AG10803 (cell line): ENCODE measurements at regions not wholly inside any gene's neighbourhood (a gene's known extent, or its start where the extent isn't known, plus 50 kb on each side); places are given as distances from the start of the nearest gene placed in this dataset.

ENCODE experiments used
- DNase-seq: peaks from one replicate; pipeline ENCODE4 v3.0.0; 2010; ENCODE audit warnings: low read depth
- H3K4me3 ChIP-seq: 2 replicates; pipeline ENCODE4 v1.5.1; 2011; ENCODE audit warnings: mild to moderate bottlenecking, low read length, control low read depth
- TF ChIP-seq, protein P1 (sequence below): conservative IDR thresholded peaks from 2 replicates; pipeline ENCODE4 v1.5.1; 2011; ENCODE audit warnings: mild to moderate bottlenecking, low read length, control low read depth, inconsistent platforms

DNA sequence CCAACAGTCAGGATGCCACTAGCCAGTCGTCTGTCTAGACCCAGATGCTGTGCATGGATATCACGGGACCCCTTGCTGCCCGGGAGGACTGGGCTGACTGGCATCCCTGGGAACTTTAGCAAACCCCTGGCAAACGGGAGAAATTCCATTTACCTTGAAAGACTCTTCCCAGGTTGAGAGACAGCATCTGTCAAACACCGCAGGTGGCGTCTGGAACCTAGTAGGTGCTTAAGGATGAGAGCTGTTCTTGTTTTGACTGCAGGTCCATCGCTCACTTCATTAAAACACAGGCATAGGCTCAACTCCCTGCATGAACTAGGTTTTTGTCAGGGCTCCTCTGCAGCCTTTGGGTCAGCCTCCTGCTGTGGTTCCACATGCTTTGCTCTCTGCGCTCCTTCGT lies 546.3 kb downstream of the BCL11B start:
- TF ChIP-seq, protein P1, sequence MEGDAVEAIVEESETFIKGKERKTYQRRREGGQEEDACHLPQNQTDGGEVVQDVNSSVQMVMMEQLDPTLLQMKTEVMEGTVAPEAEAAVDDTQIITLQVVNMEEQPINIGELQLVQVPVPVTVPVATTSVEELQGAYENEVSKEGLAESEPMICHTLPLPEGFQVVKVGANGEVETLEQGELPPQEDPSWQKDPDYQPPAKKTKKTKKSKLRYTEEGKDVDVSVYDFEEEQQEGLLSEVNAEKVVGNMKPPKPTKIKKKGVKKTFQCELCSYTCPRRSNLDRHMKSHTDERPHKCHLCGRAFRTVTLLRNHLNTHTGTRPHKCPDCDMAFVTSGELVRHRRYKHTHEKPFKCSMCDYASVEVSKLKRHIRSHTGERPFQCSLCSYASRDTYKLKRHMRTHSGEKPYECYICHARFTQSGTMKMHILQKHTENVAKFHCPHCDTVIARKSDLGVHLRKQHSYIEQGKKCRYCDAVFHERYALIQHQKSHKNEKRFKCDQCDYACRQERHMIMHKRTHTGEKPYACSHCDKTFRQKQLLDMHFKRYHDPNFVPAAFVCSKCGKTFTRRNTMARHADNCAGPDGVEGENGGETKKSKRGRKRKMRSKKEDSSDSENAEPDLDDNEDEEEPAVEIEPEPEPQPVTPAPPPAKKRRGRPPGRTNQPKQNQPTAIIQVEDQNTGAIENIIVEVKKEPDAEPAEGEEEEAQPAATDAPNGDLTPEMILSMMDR = no peak
- H3K4me3 ChIP-seq = no peak overlapping the region
- no peak for DNase-seq

DNA sequence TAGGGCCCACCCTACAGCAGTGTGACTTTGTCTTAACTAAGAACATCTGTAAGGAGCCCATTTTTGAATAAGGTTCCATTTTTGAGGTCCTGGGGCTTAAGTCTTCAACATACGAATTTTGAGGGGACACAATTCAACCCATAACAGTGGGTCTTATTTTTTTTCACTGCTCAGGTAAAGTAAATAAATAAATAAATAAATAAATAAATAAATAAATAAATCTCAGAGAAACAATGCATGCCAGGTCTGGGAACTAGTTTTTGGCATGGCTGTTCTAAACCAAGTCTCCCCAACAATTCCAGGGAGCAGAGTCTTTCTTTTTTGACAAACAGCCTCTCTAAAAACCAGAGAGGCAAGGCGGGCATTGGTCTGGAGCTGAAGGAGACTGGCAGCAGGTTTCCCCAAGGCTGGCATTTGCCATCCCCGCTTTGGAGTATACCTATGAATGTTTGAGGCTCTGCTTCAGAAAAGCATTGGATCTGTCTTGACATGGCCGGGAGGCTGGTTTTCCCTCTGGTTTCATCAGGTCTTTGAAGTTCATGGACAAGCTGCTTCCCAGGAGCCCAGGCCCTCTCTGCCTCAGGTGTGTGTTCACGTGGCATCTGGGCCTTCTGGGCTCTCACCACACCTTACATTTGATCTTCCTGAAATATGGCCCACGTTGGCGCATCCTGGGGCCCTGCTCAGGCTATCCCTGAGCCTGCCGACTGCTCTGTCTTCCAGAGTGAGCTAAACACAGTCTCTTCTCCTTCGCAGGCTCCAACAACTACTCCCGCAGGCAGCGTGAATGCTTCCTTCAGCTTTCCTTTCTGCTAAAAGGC lies 545.2 kb downstream of the BCL11B start:
- H3K4me3 ChIP-seq = no peak overlapping the region
- DNase-seq = no peak
- TF ChIP-seq, protein P1 = no peak

- TF ChIP-seq, protein P1 = no peak
- H3K4me3 ChIP-seq = no peak overlapping the region
- no peak for DNase-seq
Measured at GRCh38 chr14:98728024-98728423, 544.0 kb downstream of the BCL11B start.

GRCh38 chr14:98728836-98729235 lies 543.2 kb downstream of the BCL11B start:
- no peak overlapping the region for H3K4me3 ChIP-seq
- no peak for DNase-seq
- TF ChIP-seq, protein P1 = no peak

DNA sequence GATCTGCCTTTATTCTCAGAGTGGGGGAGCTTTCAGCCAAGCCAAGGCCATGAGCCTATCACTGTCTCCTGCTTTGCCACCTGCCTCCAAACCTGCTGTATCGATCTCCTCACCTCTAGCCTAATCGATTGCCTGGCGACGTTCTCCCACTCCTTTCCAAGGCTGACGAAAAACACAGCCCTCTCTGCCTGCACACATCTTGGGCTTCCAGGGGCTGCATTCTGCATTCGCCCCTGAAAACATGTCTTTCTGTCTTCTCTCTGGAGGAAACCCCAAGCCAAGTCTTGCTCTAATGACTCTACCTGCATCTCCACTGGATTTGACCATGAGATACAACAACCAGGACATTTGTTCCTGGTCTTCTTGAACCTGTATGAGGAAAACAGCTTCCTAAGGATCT lies 540.7 kb downstream of the BCL11B start:
- DNase-seq = no peak
- TF ChIP-seq, protein P1 = no peak
- no peak overlapping the region for H3K4me3 ChIP-seq

DNA sequence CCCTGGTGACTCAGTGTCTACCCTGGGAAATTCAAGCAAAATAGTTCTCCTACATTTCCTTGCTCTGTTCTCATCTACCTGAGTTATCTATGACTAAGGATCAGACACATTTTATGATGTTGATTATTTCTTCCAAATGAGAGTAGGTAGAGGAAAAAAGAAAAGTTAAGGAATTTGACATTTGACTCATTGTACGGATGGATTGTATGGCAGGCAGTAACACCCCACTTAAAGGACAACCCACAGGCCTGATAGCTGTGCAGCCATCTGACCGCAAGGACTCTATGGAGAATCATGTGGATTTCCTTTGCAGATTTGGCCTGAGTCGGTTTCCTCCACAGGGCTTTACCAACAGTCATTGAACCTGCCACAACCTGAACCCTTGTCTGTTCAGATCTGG lies 540.3 kb downstream of the BCL11B start:
- TF ChIP-seq, protein P1 = no peak
- no peak for DNase-seq
- no peak overlapping the region for H3K4me3 ChIP-seq

- TF ChIP-seq, protein P1 = no peak
- no peak overlapping the region for H3K4me3 ChIP-seq
- DNase-seq = no peak
Measured at GRCh38 chr14:98733536-98733935, 538.5 kb downstream of the BCL11B start.
